K562 (cell line): ENCODE measurements at regions not wholly inside any gene's neighbourhood (a gene's known extent, or its start where the extent isn't known, plus 50 kb on each side); places are given as distances from the start of the nearest gene placed in this dataset.

Experiments used
- ATAC-seq: fragments of 200-7000 bp; cut with Tn5 transposase; 3 replicates; pipeline ENCODE4 v1.9.1; 2020; ENCODE audit warnings: moderate library complexity
- BruUV-seq: library from RNA; stranded (reverse); fragments of 400-500 nt; replicated peaks from 2 replicates; lab custom pipeline; 2021; lab: Mats Ljungman, UMichigan
- CTCF ChIA-PET: fragments of 300-600 bp; formaldehyde crosslinking; extraction: SDS; loops from one replicate; lab custom pipeline; 2021; ENCODE audit warnings: low intra/inter-chr PET ratio; lab: Yijun Ruan, JAX
- POLR2A ChIA-PET: fragments of 300-600, 350-650 bp; sonication (Branson Sonifier 250); formaldehyde crosslinking; extraction: SDS; loops from one replicate; lab custom pipeline; 2021; ENCODE audit warnings: antibody characterized with exemption, inconsistent platforms; lab: Yijun Ruan, JAX
- DNase-seq, 4 experiments: peaks; one replicate each; pipeline versions ENCODE4 v3.0.0 to v3.0.0-alpha.2; 2011 to 2018; ENCODE audit warnings: low spot score in 3 of 4, mixed read lengths in 3 of 4; ENCODE audit errors: extremely low read depth in 1 of 4
- FAIRE-seq: peaks from 2 replicates; lab custom pipeline; 2011; peaks lifted over from hg19 to GRCh38; lab: Jason Lieb, UNC
- H2AFZ ChIP-seq: 2 replicates; pipeline ENCODE4 v1.6.0; 2011; ENCODE audit warnings: low read depth, low read length, control low read depth, inconsistent platforms
- H3K27ac ChIP-seq: fragments of 200-600 bp; 3 replicates; pipeline ENCODE4 v1.8.0; 2011; ENCODE audit warnings: low read depth, mild to moderate bottlenecking, control low read depth, inconsistent platforms, low read length, moderate library complexity, mixed read lengths; ENCODE audit errors: extremely low read depth
- H3K27me3 ChIP-seq, 2 experiments: fragments of 300-600 bp in 1 of 2; 2 replicates in 1 of 2; 3 replicates in 1 of 2; pipeline versions ENCODE4 v1.6.0 to v1.8.0; 2011; ENCODE audit warnings: inconsistent platforms in 2 of 2, low read length in 2 of 2, mild to moderate bottlenecking in 1 of 2, mixed read lengths in 1 of 2, moderate library complexity in 1 of 2; ENCODE audit not compliant: control insufficient read depth in 2 of 2, insufficient read depth in 2 of 2
- H3K36me3 ChIP-seq: fragments of 300-600 bp; 3 replicates; pipeline ENCODE4 v1.8.0; 2011; ENCODE audit warnings: mild to moderate bottlenecking, low read length, inconsistent platforms; ENCODE audit not compliant: control insufficient read depth, insufficient read depth
- H3K4me1 ChIP-seq, 2 experiments: fragments of 200-600 bp in 1 of 2; replicated peaks in 1 of 2; 2 replicates in 1 of 2; 3 replicates in 1 of 2; pipeline versions ENCODE4 v1.5.1 to v1.8.0; 2011; ENCODE audit warnings: inconsistent platforms in 2 of 2, low read length in 2 of 2, mild to moderate bottlenecking in 1 of 2, mixed read lengths in 1 of 2, moderate library complexity in 1 of 2; ENCODE audit not compliant: control insufficient read depth in 2 of 2, insufficient read depth in 2 of 2
- H3K4me2 ChIP-seq: 2 replicates; pipeline ENCODE4 v1.6.1; 2011; ENCODE audit warnings: low read length, control low read depth, inconsistent platforms, mixed read lengths; ENCODE audit not compliant: insufficient read depth
- H3K4me3 ChIP-seq: fragments of 200-600 bp; sonication (generic), shearing (Covaris generic); 2 replicates; pipeline ENCODE4 v1.5.1; 2016; ENCODE audit warnings: control low read depth, inconsistent platforms
- H3K79me2 ChIP-seq: fragments of 200-600 bp; 3 replicates; pipeline ENCODE4 v1.8.0; 2011; ENCODE audit warnings: low read length, inconsistent platforms; ENCODE audit not compliant: control insufficient read depth, insufficient read depth
- H3K9ac ChIP-seq, 2 experiments: 2 replicates each; pipeline versions ENCODE4 v1.6.0 to v1.6.1; 2011; ENCODE audit warnings: low read depth in 2 of 2, low read length in 2 of 2, control low read depth in 1 of 2, inconsistent platforms in 1 of 2, mild to moderate bottlenecking in 1 of 2, mixed read lengths in 1 of 2; ENCODE audit not compliant: insufficient read depth in 1 of 2
- H3K9me1 ChIP-seq: one replicate; pipeline ENCODE4 v1.6.0; 2011; ENCODE audit warnings: inconsistent platforms, mild to moderate bottlenecking, low read length, moderate library complexity; ENCODE audit not compliant: control insufficient read depth, insufficient read depth
- H3K9me3 ChIP-seq: replicated peaks from 2 replicates; pipeline ENCODE4 v1.5.1; 2011; ENCODE audit warnings: low read depth, low read length, inconsistent platforms; ENCODE audit not compliant: control insufficient read depth, insufficient read depth
- H4K20me1 ChIP-seq: replicated peaks from 2 replicates; pipeline ENCODE4 v1.6.1; 2011; ENCODE audit warnings: low read length, inconsistent platforms, mixed read lengths; ENCODE audit not compliant: control insufficient read depth, insufficient read depth
- EGR1 ChIP-seq: fragments of 450-650 bp; conservative IDR thresholded peaks from 2 replicates; pipeline ENCODE4 v1.6.1; 2017; ENCODE audit warnings: mild to moderate bottlenecking
- HBP1 ChIP-seq: fragments of 450-650 bp; formaldehyde crosslinking; IDR thresholded peaks from 2 replicates; pipeline ENCODE4 v1.4.0; 2022; ENCODE audit warnings: missing genetic modification characterization
- HOXB6 ChIP-seq: fragments of 250-450 bp; sonication (Bioruptor Pico); IDR thresholded peaks from 2 replicates; pipeline ENCODE4 v1.5.1; 2022; ENCODE audit warnings: mild to moderate bottlenecking, borderline replicate concordance
- PCBP1 ChIP-seq: fragments of 200-400 bp; formaldehyde crosslinking; IDR thresholded peaks from 2 replicates; pipeline ENCODE4 v1.6.1; 2018; ENCODE audit warnings: mild to moderate bottlenecking, low read depth, low read length; ENCODE audit not compliant: poor library complexity, severe bottlenecking
- RBM25 ChIP-seq: fragments of 200-400 bp; formaldehyde crosslinking; IDR thresholded peaks from 2 replicates; pipeline ENCODE4 v1.6.1; 2018; ENCODE audit warnings: low read length, low read depth, moderate library complexity; ENCODE audit not compliant: severe bottlenecking
- SMARCC2 ChIP-seq: fragments of 450-650 bp; IDR thresholded peaks from 2 replicates; pipeline ENCODE4 v1.6.1; 2017; ENCODE audit warnings: antibody characterized with exemption, moderate library complexity, mild to moderate bottlenecking, low read depth
- SREBF1 ChIP-seq: fragments of 150-350 bp; IDR thresholded peaks from 2 replicates; pipeline ENCODE4 v1.6.1; 2014; ENCODE audit warnings: antibody characterized with exemption, low read depth, low read length, borderline replicate concordance
- ZBTB17 ChIP-seq: fragments of 450-650 bp; formaldehyde crosslinking; IDR thresholded peaks from 2 replicates; pipeline ENCODE4 v1.4.0; 2020; ENCODE audit warnings: mild to moderate bottlenecking
- ZBTB34 ChIP-seq: fragments of 250-450 bp; sonication (Bioruptor Pico); IDR thresholded peaks from 2 replicates; pipeline ENCODE4 v1.8.0; 2021; ENCODE audit warnings: mild to moderate bottlenecking, moderate library complexity
- ZNF184 ChIP-seq: sonication (generic); formaldehyde crosslinking; IDR thresholded peaks from 2 replicates; pipeline ENCODE4 v1.5.0; 2020; ENCODE audit warnings: missing genetic modification reagents
- ZNF551 ChIP-seq: fragments of 250-450 bp; sonication (Bioruptor Pico); IDR thresholded peaks from 2 replicates; pipeline ENCODE4 v1.5.0; 2021; ENCODE audit warnings: mild to moderate bottlenecking, moderate library complexity
- WGBS: fragments of 100-300 bp; shearing (Covaris generic); methylation state at CpG from one replicate; pipeline ENCODE4 v1.1.6; 2016; ENCODE audit warnings: low coverage, mixed read lengths; ENCODE audit not compliant: insufficient coverage; ENCODE audit errors: missing lambda C conversion rate; 5-methylcytosine and 5-hydroxymethylcytosine counted together
- in situ Hi-C: fragments of 300-500 bp; cut with MboI; formaldehyde crosslinking; loops from 4 replicates; pipeline ENCODE4 v1.15.0; 2018; ENCODE audit warnings: inconsistent platforms, mixed read lengths
- intact Hi-C: fragments of 100-400 bp; cut with micrococcal nuclease; formaldehyde crosslinking; loops from 2 replicates; pipeline ENCODE4 v1.14.2; 2022

GRCh38 chr7:156274557-156274956 is 366.0 kb upstream of the RNF32 start:
- POLR2A ChIA-PET: no interaction called here

More at GRCh38 chr7:156274557-156274956, 366.0 kb upstream of the RNF32 start:
- intact Hi-C loops (no loop called here), in situ Hi-C loops (no loop called here)
- ATAC-seq: no peak
- no peaks in the 10 kb centered on the region for H3K79me2 ChIP-seq
- no peaks in the 10 kb centered on the region for H3K9me3 ChIP-seq
- no peak overlapping the region for H3K4me3 ChIP-seq
- BruUV-seq: no TSS peak
- 2% methylated on average over 3 of the region's 3 CpGs for WGBS
- no peak for FAIRE-seq
- H3K36me3 ChIP-seq: no peaks in the 10 kb centered on the region
- TF ChIP-seq PCBP1 (no peak), EGR1 (no peak), HBP1 (no peak), SMARCC2 (no peak), SREBF1 (no peak), ZBTB17 (CRISPR knock-in tag) (no peak), ZNF551 (no peak), ZBTB34 (CRISPR knock-in tag) (no peak), RBM25 (no peak), HOXB6 (CRISPR knock-in tag) (no peak), ZNF184 (no peak)
- H3K9ac ChIP-seq: no peak overlapping the region
- H3K4me1 ChIP-seq: no peaks in the 10 kb centered on the region
- no peak overlapping the region for H3K27ac ChIP-seq
- H3K4me2 ChIP-seq: no peak overlapping the region
- DNase-seq: no peak
- H4K20me1 ChIP-seq: no peaks in the 10 kb centered on the region
- CTCF ChIA-PET: no interaction called here
- no peaks in the 10 kb centered on the region for H3K9me1 ChIP-seq
- H3K27me3 ChIP-seq: no peaks in the 10 kb centered on the region
- H2AFZ ChIP-seq: no peak overlapping the region
